ENCODE measurements at regions not wholly inside any gene's neighbourhood (a gene's known extent, or its start where the extent isn't known, plus 50 kb on each side); places are given as distances from the start of the nearest gene placed in this dataset.

GRCh38 chr18:76741346-76741745 is 81.0 kb upstream of the ZNF236 start:
- Histone ChIP-seq H3K36me3 (no peaks in the 10 kb centered on the region), H3K27me3 (no peaks in the 10 kb centered on the region), H3K27ac (no peak overlapping the region), H3K4me1 (ENCODE audit: insufficient read depth) (no peaks in the 10 kb centered on the region), H3K9me3 (no peaks in the 10 kb centered on the region), H3K4me3 (no peak overlapping the region)
- intact Hi-C loops (cut with DNase I), result no loop called here
- no peak for TF ChIP-seq EP300 (IDR thresholded peaks at IDR 0.05)
- TF ChIP-seq POLR2A (IDR thresholded peaks at IDR 0.05), result no peak
- TF ChIP-seq, protein P1, sequence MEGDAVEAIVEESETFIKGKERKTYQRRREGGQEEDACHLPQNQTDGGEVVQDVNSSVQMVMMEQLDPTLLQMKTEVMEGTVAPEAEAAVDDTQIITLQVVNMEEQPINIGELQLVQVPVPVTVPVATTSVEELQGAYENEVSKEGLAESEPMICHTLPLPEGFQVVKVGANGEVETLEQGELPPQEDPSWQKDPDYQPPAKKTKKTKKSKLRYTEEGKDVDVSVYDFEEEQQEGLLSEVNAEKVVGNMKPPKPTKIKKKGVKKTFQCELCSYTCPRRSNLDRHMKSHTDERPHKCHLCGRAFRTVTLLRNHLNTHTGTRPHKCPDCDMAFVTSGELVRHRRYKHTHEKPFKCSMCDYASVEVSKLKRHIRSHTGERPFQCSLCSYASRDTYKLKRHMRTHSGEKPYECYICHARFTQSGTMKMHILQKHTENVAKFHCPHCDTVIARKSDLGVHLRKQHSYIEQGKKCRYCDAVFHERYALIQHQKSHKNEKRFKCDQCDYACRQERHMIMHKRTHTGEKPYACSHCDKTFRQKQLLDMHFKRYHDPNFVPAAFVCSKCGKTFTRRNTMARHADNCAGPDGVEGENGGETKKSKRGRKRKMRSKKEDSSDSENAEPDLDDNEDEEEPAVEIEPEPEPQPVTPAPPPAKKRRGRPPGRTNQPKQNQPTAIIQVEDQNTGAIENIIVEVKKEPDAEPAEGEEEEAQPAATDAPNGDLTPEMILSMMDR (IDR thresholded peaks at IDR 0.05), result no peak
- WGBS, 3 donors, result 85 to 93% (median 88%) methylated on average over 3 of the region's 3 CpGs
- DNase-seq, result no peak

- WGBS, 3 donors, result 89 to 92% (median 90%) methylated on average over 18 of the region's 18 CpGs
Measured at GRCh38 chr18:76736309-76736708, 86.0 kb upstream of the ZNF236 start.

DNA sequence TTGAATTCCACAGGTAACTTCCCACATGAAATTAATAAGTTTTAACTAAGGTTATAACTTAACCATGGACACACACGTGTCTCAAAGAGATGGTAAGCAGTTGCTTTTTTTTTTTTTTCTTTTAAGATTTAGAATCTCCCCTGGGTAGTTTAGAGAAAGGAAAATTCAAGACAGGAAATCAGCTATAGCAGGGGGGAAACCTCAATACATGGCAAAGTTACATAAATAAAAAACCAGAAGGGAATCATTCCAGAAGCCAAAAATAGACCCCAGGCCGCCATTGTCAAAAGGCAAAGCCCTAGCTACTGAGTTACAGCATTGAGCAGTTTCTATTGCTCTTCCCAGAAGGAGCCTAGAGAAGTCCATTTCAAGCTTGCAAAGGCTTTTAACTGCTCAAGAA is 91.5 kb upstream of the ZNF236 start:
- H3K36me3 ChIP-seq, result no peaks in the 10 kb centered on the region
- H3K27me3 ChIP-seq, result no peaks in the 10 kb centered on the region
- 43 to 44% (median 43%) methylated on average over 2 of the region's 2 CpGs for WGBS, 3 donors
- H3K4me1 ChIP-seq (ENCODE audit: insufficient read depth), result no peaks in the 10 kb centered on the region
- H3K9me3 ChIP-seq, result no peaks in the 10 kb centered on the region
- DNase-seq, result no peak
- H3K27ac ChIP-seq, result no peak overlapping the region
- TF ChIP-seq EP300 (IDR thresholded peaks at IDR 0.05), result no peak
- TF ChIP-seq, protein P1 (IDR thresholded peaks at IDR 0.05), result no peak
- no peak for TF ChIP-seq POLR2A (IDR thresholded peaks at IDR 0.05)
- H3K4me3 ChIP-seq, result no peak overlapping the region
- intact Hi-C loops (cut with DNase I), result no loop called here

More at GRCh38 chr18:76736309-76736708, 86.0 kb upstream of the ZNF236 start:
- no peaks in the 10 kb centered on the region for H3K27me3 ChIP-seq
- H3K36me3 ChIP-seq, result no peaks in the 10 kb centered on the region
- TF ChIP-seq EP300 (IDR thresholded peaks at IDR 0.05) (no peak), POLR2A (IDR thresholded peaks at IDR 0.05) (no peak)
- TF ChIP-seq, protein P1 (IDR thresholded peaks at IDR 0.05), result no peak
- no peak for DNase-seq
- intact Hi-C loops (cut with DNase I), result no loop called here
- H3K4me3 ChIP-seq, result no peak overlapping the region
- H3K27ac ChIP-seq, result no peak overlapping the region
- no peaks in the 10 kb centered on the region for H3K4me1 ChIP-seq (ENCODE audit: insufficient read depth)
- no peaks in the 10 kb centered on the region for H3K9me3 ChIP-seq

DNA sequence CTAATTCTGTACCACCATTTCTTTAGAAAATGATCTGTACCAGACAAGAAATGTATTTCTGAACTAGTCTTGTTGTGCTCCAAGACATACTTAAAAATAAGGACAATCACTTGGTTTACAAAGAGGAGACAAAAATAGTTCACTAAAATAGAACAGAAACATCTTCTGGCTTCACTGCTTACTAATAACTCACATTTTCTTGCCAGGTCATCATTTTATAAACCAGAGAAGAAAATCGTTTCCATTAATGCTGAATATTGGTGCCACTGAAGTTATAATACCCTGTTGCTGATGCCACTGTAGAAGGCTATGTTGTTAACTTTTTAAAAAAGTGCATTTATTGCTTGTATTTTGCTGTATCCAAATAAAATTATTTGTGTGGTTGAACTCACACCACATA is 94.8 kb upstream of the ZNF236 start:
- intact Hi-C loops (cut with DNase I), result no loop called here
- WGBS, 3 donors, result 27 to 44% (median 29%) methylated on average over 1 of the region's 1 CpG
- no peaks in the 10 kb centered on the region for H3K9me3 ChIP-seq

More for the DNA sequence above, 94.8 kb upstream of the ZNF236 start:
- Histone ChIP-seq H3K4me3 (no peak overlapping the region), H3K27ac (no peak overlapping the region), H3K27me3 (no peaks in the 10 kb centered on the region), H3K36me3 (no peaks in the 10 kb centered on the region), H3K4me1 (ENCODE audit: insufficient read depth) (no peaks in the 10 kb centered on the region)
- DNase-seq, result no peak
- no peak for TF ChIP-seq POLR2A (IDR thresholded peaks at IDR 0.05)
- TF ChIP-seq, protein P1 (IDR thresholded peaks at IDR 0.05), result no peak
- TF ChIP-seq EP300 (IDR thresholded peaks at IDR 0.05), result no peak
